Activated naive CD8-positive, alpha-beta T cell treated with anti-CD3 and anti-CD28 coated beads for 36 hours (primary cell): ENCODE measurements at regions not wholly inside any gene's neighbourhood (a gene's known extent, or its start where the extent isn't known, plus 50 kb on each side); places are given as distances from the start of the nearest gene placed in this dataset.

ENCODE experiments used
- DNase-seq: peaks from one replicate; pipeline ENCODE4 v3.0.0; 2021
- H3K27ac Mint-ChIP-seq: one replicate; pipeline ENCODE4 v1.8.0; 2022; ENCODE audit warnings: mild to moderate bottlenecking, moderate library complexity, mixed read lengths
- H3K27me3 Mint-ChIP-seq: one replicate; pipeline ENCODE4 v1.8.0; 2022; ENCODE audit warnings: mild to moderate bottlenecking, mixed read lengths
- H3K36me3 Mint-ChIP-seq: one replicate; pipeline ENCODE4 v1.8.0; 2021; ENCODE audit warnings: mild to moderate bottlenecking, mixed read lengths
- H3K4me1 Mint-ChIP-seq: one replicate; pipeline ENCODE4 v1.8.0; 2021; ENCODE audit warnings: mixed read lengths
- H3K4me3 Mint-ChIP-seq: one replicate; pipeline ENCODE4 v1.8.0; 2022; ENCODE audit warnings: mild to moderate bottlenecking, moderate library complexity, mixed read lengths
- H3K9me3 Mint-ChIP-seq: one replicate; pipeline ENCODE4 v1.8.0; 2022; ENCODE audit warnings: mixed read lengths

GRCh38 chr2:42108852-42109251, 60.3 kb upstream of the EML4 start:
- Mint-ChIP-seq H3K4me1 (peaks cover 13% of the 10 kb centered on the region), H3K27me3 (no peaks in the 10 kb centered on the region), H3K27ac (no peak overlapping the region), H3K9me3 (no peaks in the 10 kb centered on the region), H3K36me3 (no peaks in the 10 kb centered on the region), H3K4me3 (no peak overlapping the region)
- DNase-seq = no peak

DNA sequence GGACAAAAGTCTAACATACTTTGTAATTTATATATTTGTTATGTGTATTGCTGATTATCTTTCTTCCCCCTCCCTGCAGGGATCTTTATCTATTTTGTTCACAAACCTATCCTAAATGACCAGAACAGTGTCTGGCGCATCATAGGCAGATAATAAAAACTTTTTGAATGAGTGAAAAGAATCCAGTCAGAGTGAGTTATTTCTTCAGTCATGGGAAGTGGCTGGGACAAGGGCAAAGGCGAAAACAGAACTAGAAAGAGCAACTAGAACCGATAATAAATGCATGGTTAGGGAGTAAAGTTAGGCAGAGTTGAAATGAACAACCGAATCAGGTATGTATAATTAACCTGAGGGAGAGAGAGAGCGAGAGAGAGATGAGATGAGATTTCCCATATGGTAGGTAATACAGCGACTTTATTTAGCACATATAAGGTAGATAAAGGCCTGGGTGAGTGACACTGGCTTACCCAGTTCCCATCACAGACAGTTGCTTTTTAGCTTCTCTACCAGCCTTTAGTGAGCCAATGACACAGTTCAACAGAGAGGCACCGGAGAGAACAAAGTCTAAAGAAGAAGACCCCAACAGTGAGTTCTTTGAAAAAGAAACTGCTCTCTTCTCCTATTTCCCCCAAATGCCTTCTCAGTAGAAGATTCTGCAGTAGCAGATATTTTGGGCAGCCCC, 59.1 kb upstream of the EML4 start:
- no peak overlapping the region for H3K27ac Mint-ChIP-seq
- peaks cover 10% of the 10 kb centered on the region for H3K4me1 Mint-ChIP-seq
- H3K27me3 Mint-ChIP-seq = no peaks in the 10 kb centered on the region

GRCh38 chr2:42110641-42111322, 58.4 kb upstream of the EML4 start:
- peaks cover 12% of the 10 kb centered on the region for H3K4me1 Mint-ChIP-seq
- H3K27me3 Mint-ChIP-seq = no peaks in the 10 kb centered on the region
- DNase-seq = no peak
- H3K27ac Mint-ChIP-seq = no peak overlapping the region
- H3K9me3 Mint-ChIP-seq = no peaks in the 10 kb centered on the region
- no peak overlapping the region for H3K4me3 Mint-ChIP-seq
- H3K36me3 Mint-ChIP-seq = no peaks in the 10 kb centered on the region

More for the DNA sequence above, 59.1 kb upstream of the EML4 start:
- Mint-ChIP-seq H3K9me3 (no peaks in the 10 kb centered on the region), H3K36me3 (no peaks in the 10 kb centered on the region), H3K4me3 (no peak overlapping the region)
- DNase-seq = no peak

DNA sequence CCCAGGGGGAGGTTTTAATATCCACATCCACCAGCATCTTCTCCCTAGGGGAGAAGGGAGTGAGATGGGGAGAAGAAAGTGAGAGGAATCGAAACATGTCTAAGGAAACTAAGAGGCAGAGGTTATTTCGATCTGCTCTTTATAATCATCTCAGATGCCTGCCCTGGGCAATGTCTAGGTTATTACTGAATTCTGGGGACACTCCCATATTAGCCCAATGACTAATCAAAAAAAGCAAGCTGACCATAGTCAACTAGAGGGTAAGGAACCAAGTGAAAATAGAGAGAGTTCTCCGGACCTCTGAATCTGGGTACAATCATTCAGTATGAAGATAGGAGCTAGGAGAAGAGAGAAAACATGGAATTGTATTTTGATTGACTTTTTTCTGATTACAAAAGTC, 56.7 kb upstream of the EML4 start:
- peaks cover 18% of the 10 kb centered on the region for H3K4me1 Mint-ChIP-seq
- H3K4me3 Mint-ChIP-seq = no peak overlapping the region
- no peaks in the 10 kb centered on the region for H3K36me3 Mint-ChIP-seq
- no peaks in the 10 kb centered on the region for H3K9me3 Mint-ChIP-seq
- no peaks in the 10 kb centered on the region for H3K27me3 Mint-ChIP-seq
- no peak overlapping the region for H3K27ac Mint-ChIP-seq
- DNase-seq = no peak

DNA sequence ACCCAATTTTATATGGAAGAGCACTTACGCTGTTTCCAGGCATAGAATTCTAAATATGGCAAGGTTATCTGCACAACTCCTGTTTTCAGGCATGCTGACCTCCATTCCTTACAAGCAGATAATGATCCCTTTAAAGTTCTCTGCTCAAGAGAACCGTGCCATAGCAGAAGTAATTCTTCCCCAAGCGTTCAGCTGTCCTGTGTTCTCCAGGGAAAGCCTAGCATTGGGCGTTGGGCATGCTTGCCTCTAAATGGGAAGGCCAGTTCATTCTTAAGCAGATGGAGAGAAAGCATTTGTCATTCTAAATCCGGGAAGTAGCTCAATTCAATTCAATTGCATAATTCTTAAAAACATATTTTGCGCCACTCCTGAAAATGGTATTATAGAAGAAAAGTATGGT, 55.7 kb upstream of the EML4 start:
- H3K36me3 Mint-ChIP-seq = no peaks in the 10 kb centered on the region
- no peak overlapping the region for H3K4me3 Mint-ChIP-seq
- H3K27ac Mint-ChIP-seq = no peak overlapping the region
- H3K9me3 Mint-ChIP-seq = no peaks in the 10 kb centered on the region
- DNase-seq = no peak
- H3K4me1 Mint-ChIP-seq = peaks cover 28% of the 10 kb centered on the region
- no peaks in the 10 kb centered on the region for H3K27me3 Mint-ChIP-seq

DNA sequence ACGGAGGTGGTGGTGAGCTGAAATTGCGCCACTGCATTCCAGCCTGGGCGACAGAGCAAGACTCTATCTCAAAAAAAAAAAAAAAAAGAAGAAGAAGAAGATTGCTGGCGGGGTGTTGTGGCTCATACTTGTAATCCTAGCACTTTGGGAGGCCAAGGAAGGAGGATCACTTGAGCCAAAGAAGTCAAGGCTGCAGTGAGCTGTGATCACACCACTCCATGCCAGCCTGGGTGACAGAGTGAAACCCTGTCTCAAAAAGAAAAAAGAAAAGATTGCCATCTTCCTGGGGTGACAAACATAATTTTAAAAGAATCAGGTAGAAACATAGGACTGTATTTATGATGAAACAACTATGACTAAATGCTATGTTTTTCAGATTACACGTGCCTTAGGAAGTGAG, 55.1 kb upstream of the EML4 start:
- peaks cover 35% of the 10 kb centered on the region for H3K4me1 Mint-ChIP-seq
- no peaks in the 10 kb centered on the region for H3K27me3 Mint-ChIP-seq
- no peak for DNase-seq
- H3K36me3 Mint-ChIP-seq = no peaks in the 10 kb centered on the region
- no peak overlapping the region for H3K27ac Mint-ChIP-seq
- no peak overlapping the region for H3K4me3 Mint-ChIP-seq
- no peaks in the 10 kb centered on the region for H3K9me3 Mint-ChIP-seq

DNA sequence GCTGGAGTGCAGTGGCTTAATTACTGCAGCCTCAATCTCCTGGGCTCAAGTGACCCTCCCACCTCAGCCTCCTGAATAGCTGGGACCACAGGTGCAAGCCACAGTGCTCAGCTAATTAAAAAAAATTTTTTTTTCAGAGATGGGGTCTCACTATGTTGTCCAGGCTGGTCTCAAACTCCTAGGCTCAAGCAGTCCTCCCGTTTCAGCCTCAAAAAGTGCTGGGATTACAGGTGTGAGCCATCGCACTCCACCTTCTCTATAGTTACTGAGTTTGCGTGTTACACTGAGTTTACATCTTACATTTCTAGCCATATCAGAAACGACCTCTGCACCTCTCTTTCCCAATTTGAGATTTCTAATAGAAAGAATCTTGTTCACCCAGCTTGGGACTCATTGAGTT, 53.6 kb upstream of the EML4 start:
- Mint-ChIP-seq H3K4me1 (peaks cover 37% of the 10 kb centered on the region), H3K27me3 (no peaks in the 10 kb centered on the region), H3K9me3 (no peaks in the 10 kb centered on the region), H3K27ac (no peak overlapping the region), H3K36me3 (no peaks in the 10 kb centered on the region), H3K4me3 (no peak overlapping the region)
- no peak for DNase-seq

GRCh38 chr2:42116195-42117181, 52.7 kb upstream of the EML4 start:
- no peak overlapping the region for H3K4me3 Mint-ChIP-seq
- H3K27ac Mint-ChIP-seq = no peak overlapping the region
- H3K9me3 Mint-ChIP-seq = peaks cover under 1% of the 10 kb centered on the region
- peaks cover 37% of the 10 kb centered on the region for H3K4me1 Mint-ChIP-seq
- H3K36me3 Mint-ChIP-seq = peaks cover 5% of the 10 kb centered on the region
- no peak for DNase-seq
- H3K27me3 Mint-ChIP-seq = no peaks in the 10 kb centered on the region

- peaks cover 4% of the 10 kb centered on the region for H3K9me3 Mint-ChIP-seq
- H3K27ac Mint-ChIP-seq = no peak overlapping the region
- H3K4me1 Mint-ChIP-seq = peaks cover 37% of the 10 kb centered on the region
- peaks cover 6% of the 10 kb centered on the region for H3K36me3 Mint-ChIP-seq
- H3K4me3 Mint-ChIP-seq = no peak overlapping the region
- DNase-seq = no peak
- no peaks in the 10 kb centered on the region for H3K27me3 Mint-ChIP-seq
These were observed 52.0 kb upstream of the EML4 start for GRCh38 chr2:42117182-42117579.

DNA sequence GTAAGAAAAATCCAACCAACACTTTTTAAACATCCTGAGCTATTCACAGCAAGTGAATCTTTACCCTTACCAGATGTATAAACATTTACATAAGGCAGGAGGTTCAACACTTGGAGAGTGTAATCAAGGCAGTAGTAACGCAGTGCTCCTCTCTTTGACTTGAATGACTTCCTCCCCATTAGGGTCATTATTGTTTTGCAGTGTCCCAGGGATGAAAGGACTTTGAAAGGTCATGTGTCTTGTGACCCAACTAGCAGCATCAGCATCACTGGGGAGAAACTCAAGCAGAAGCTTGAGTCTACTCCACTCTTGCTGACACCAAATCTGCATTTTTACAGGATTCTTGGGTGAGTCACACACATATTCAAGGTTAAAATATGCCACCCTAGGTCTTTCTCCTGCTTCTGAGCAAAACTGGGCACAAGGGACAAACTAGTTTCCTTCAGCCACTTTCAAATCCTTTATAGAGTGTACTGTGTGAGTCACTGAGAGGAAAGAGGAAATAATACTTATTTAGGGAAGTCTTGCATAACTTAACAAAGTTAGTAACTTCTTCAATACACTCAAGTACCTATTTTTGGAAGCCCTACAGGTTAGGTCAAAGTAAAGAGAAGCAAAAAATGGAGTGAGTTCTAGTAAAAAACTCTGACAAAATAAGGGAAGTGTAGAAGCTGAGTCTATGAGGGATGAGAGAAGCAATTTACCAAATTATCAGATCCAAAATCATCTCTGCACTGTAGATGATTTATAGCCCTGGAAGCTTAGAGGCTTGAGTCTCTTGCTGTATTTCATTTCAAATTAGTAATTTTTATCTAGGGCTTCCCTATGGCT, 51.0 kb upstream of the EML4 start:
- peaks cover 5% of the 10 kb centered on the region for H3K9me3 Mint-ChIP-seq
- no peak overlapping the region for H3K4me3 Mint-ChIP-seq
- DNase-seq = no peak
- peaks cover 36% of the 10 kb centered on the region for H3K4me1 Mint-ChIP-seq
- peak overlapping the region; percentile 36 for H3K27ac Mint-ChIP-seq
- H3K36me3 Mint-ChIP-seq = peaks cover 6% of the 10 kb centered on the region
- H3K27me3 Mint-ChIP-seq = no peaks in the 10 kb centered on the region

- H3K9me3 Mint-ChIP-seq = peaks cover 6% of the 10 kb centered on the region
- no peaks in the 10 kb centered on the region for H3K27me3 Mint-ChIP-seq
- peaks cover 45% of the 10 kb centered on the region for H3K4me1 Mint-ChIP-seq
- peaks cover 6% of the 10 kb centered on the region for H3K36me3 Mint-ChIP-seq
- no peak overlapping the region for H3K27ac Mint-ChIP-seq
- DNase-seq = no peak
- no peak overlapping the region for H3K4me3 Mint-ChIP-seq
These were observed 50.2 kb upstream of the EML4 start for GRCh38 chr2:42118754-42119569.
